Stimulated activated naive CD8-positive, alpha-beta T cell treated with anti-CD3 and anti-CD28 coated beads, Interleukin-15, Interleukin-2, amounts not matched to agents 100 ng/mL and 50 ng/mL, for 24 hours (primary cell): ENCODE measurements at regions not wholly inside any gene's neighbourhood (a gene's known extent, or its start where the extent isn't known, plus 50 kb on each side); places are given as distances from the start of the nearest gene placed in this dataset.

Source experiments
- H3K27ac Mint-ChIP-seq: one replicate; pipeline ENCODE4 v1.8.0; 2021; ENCODE audit warnings: mild to moderate bottlenecking, mixed read lengths
- H3K27me3 Mint-ChIP-seq: one replicate; pipeline ENCODE4 v1.8.0; 2021; ENCODE audit warnings: mixed read lengths
- H3K36me3 Mint-ChIP-seq: one replicate; pipeline ENCODE4 v1.8.0; 2021; ENCODE audit warnings: low read depth, mixed read lengths
- H3K4me1 Mint-ChIP-seq: one replicate; pipeline ENCODE4 v1.8.0; 2021; ENCODE audit warnings: low read depth, mixed read lengths
- H3K4me3 Mint-ChIP-seq: one replicate; pipeline ENCODE4 v1.8.0; 2021; ENCODE audit warnings: mild to moderate bottlenecking, mixed read lengths
- H3K9me3 Mint-ChIP-seq: one replicate; pipeline ENCODE4 v1.8.0; 2021; ENCODE audit warnings: mixed read lengths

DNA sequence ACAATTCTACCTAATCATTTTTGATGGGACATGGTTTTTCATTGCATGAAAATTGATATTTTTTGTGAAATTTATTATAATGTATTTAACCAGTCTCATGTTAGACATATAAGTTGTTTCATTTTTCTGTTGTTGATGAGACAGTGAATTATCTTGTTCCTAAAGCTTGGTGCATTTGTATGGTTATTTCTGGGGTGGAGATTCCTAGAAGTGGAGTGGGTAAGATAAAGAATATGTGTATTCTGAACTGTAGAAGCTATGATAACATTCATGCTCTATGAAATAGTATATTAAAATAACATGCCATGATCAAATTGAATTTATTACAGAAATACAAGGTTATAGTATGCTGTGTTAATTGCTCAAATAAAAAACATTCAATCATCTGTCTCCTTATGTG, 69.2 kb downstream of the BOLA3 start:
- Mint-ChIP-seq H3K36me3 (peaks cover 38% of the 10 kb centered on the region), H3K9me3 (no peaks in the 10 kb centered on the region), H3K4me1 (no peaks in the 10 kb centered on the region), H3K4me3 (no peak overlapping the region), H3K27ac (no peak overlapping the region), H3K27me3 (no peaks in the 10 kb centered on the region)

GRCh38 chr2:74079522-74080341, 68.0 kb downstream of the BOLA3 start:
- H3K27ac Mint-ChIP-seq, result no peak overlapping the region
- H3K36me3 Mint-ChIP-seq, result peaks cover 34% of the 10 kb centered on the region
- no peaks in the 10 kb centered on the region for H3K4me1 Mint-ChIP-seq

GRCh38 chr2:74080346-74080745, 67.4 kb downstream of the BOLA3 start:
- no peaks in the 10 kb centered on the region for H3K4me1 Mint-ChIP-seq
- peaks cover 40% of the 10 kb centered on the region for H3K36me3 Mint-ChIP-seq
- no peaks in the 10 kb centered on the region for H3K9me3 Mint-ChIP-seq
- H3K4me3 Mint-ChIP-seq, result no peak overlapping the region
- peak overlapping the region; percentile 12 for H3K27ac Mint-ChIP-seq
- no peaks in the 10 kb centered on the region for H3K27me3 Mint-ChIP-seq

More at GRCh38 chr2:74079522-74080341, 68.0 kb downstream of the BOLA3 start:
- no peak overlapping the region for H3K4me3 Mint-ChIP-seq
- no peaks in the 10 kb centered on the region for H3K27me3 Mint-ChIP-seq
- no peaks in the 10 kb centered on the region for H3K9me3 Mint-ChIP-seq

DNA sequence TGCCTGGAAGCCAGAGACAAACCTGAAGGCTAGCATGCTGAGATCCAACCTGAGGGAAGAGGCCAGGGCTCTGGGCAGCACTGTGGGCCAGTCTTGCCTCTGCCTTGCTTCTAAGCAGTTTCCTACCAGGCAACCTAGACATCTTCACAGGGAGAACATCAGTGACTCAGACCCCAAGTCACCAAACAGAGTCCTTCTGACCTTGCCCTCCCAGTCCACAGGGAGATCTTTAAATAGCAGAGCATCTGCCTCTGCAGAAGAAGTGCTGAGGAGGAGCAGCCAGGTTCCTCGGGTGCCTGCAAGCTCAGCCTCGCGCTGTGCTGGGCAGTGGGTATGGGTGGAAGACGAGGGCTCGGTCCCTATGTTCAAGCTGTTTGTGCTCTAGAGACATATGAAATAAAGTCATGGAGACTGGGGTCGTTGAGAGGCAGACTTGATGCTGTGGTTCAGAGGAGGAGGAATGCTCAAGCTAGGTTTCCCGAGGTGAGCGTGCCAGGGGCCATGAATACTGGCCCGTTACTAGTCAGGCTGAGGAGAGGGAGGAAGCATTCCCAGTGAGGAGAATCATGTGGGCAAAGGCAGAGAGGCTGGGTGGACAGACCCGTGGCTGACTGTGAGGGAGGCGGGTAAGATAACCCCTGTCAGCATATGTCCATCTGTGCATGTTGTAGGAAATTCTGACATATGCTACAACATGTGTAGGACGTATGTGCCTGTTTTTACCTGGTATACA, 66.5 kb downstream of the BOLA3 start:
- H3K9me3 Mint-ChIP-seq, result no peaks in the 10 kb centered on the region
- H3K4me3 Mint-ChIP-seq, result no peak overlapping the region
- H3K36me3 Mint-ChIP-seq, result peaks cover 38% of the 10 kb centered on the region
- H3K27ac Mint-ChIP-seq, result peak overlapping the region; percentile 27
- H3K4me1 Mint-ChIP-seq, result no peaks in the 10 kb centered on the region
- H3K27me3 Mint-ChIP-seq, result no peaks in the 10 kb centered on the region

DNA sequence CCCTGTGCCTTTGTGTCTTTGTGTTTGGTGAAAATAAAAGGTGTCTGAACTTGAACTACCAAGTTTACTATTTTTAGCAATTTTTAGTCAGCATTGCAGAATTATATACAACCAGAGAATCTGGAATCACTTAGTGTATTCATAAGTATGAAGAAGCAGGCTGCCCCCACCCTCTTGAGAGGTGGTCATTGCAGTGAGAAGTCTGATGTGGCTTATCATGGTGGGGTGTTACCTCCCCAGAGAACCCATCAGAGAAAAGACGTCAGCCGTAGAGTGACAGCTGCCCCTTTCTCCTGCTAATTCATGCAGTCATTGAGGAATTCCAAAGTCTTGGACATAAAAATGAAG, 66.0 kb downstream of the BOLA3 start:
- H3K27me3 Mint-ChIP-seq, result no peaks in the 10 kb centered on the region
- no peak overlapping the region for H3K4me3 Mint-ChIP-seq
- H3K4me1 Mint-ChIP-seq, result no peaks in the 10 kb centered on the region
- H3K36me3 Mint-ChIP-seq, result peaks cover 38% of the 10 kb centered on the region
- no peaks in the 10 kb centered on the region for H3K9me3 Mint-ChIP-seq
- no peak overlapping the region for H3K27ac Mint-ChIP-seq

DNA sequence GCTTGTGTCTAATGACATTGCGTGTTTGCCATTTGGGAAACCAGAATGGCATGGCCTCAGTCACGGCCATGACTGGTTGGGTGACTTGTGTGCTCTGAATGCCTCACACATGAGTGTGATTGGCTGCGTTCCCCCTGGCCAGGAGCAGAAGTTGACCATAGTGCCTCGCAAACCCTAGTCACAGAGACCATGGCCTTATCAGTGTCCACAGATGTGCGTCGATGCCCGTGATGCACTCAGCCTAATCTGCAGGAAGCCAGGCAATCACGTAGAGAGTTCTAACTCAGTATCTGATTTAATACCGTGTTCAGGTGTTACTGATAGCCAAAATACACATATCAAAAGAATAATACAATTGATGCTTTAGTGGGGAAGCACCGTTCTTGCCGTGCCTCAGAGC, 64.0 kb downstream of the BOLA3 start:
- H3K27ac Mint-ChIP-seq, result no peak overlapping the region

More for the DNA sequence above, 64.0 kb downstream of the BOLA3 start:
- Mint-ChIP-seq H3K4me3 (no peak overlapping the region), H3K9me3 (no peaks in the 10 kb centered on the region), H3K27me3 (no peaks in the 10 kb centered on the region), H3K4me1 (no peaks in the 10 kb centered on the region), H3K36me3 (peaks cover 44% of the 10 kb centered on the region)
